HCT116 (cell line): ENCODE measurements at regions not wholly inside any gene's neighbourhood (a gene's known extent, or its start where the extent isn't known, plus 50 kb on each side); places are given as distances from the start of the nearest gene placed in this dataset.
"Not testable (repeated sequence)": the region's sequence is repeated elsewhere in the genome, so short reads cannot be mapped to it uniquely, and the experiment has no call there.

ENCODE experiments used
- CTCF ChIP-seq, 3 experiments: fragments of 200-600 bp in 1 of 3; sonication (generic) in 1 of 3; IDR thresholded peaks in 2 of 3; conservative IDR thresholded peaks in 1 of 3; 2 replicates each; pipeline ENCODE4 v1.5.1; 2012 to 2017; ENCODE audit warnings: low read depth in 2 of 3, low read length in 2 of 3, antibody characterized with exemption in 1 of 3, borderline replicate concordance in 1 of 3, control low read depth in 1 of 3, mild to moderate bottlenecking in 1 of 3, mixed read lengths in 1 of 3, mixed run types in 1 of 3, moderate library complexity in 1 of 3; ENCODE audit not compliant: insufficient read depth in 1 of 3
- REST ChIP-seq: IDR thresholded peaks from 2 replicates; pipeline ENCODE4 v1.6.1; 2012; ENCODE audit warnings: low read depth
- SIN3A ChIP-seq: IDR thresholded peaks from 2 replicates; pipeline ENCODE4 v1.6.1; 2012; ENCODE audit warnings: low read depth

- not testable (repeated sequence) for TF ChIP-seq CTCF (IDR thresholded peaks at IDR 0.05 in 2 of 3, conservative IDR thresholded peaks at IDR 0.05 in 1 of 3; ENCODE audit: borderline replicate concordance in 1 of 3, insufficient read depth in 1 of 3, low read depth in 2 of 3, low read length in 2 of 3); REST; SIN3A
Measured at GRCh38 chr2:64899876-64900275, 89.3 kb upstream of the SLC1A4 start.
